K562 (cell line): ENCODE measurements at regions not wholly inside any gene's neighbourhood (a gene's known extent, or its start where the extent isn't known, plus 50 kb on each side); places are given as distances from the start of the nearest gene placed in this dataset.

Source experiments
- ATAC-seq: fragments of 200-7000 bp; cut with Tn5 transposase; 3 replicates; pipeline ENCODE4 v1.9.1; 2020; ENCODE audit warnings: moderate library complexity
- BruUV-seq: library from RNA; stranded (reverse); fragments of 400-500 nt; replicated peaks from 2 replicates; lab custom pipeline; 2021; lab: Mats Ljungman, UMichigan
- CTCF ChIA-PET: fragments of 300-600 bp; formaldehyde crosslinking; extraction: SDS; loops from one replicate; lab custom pipeline; 2021; ENCODE audit warnings: low intra/inter-chr PET ratio; lab: Yijun Ruan, JAX
- POLR2A ChIA-PET: fragments of 300-600, 350-650 bp; sonication (Branson Sonifier 250); formaldehyde crosslinking; extraction: SDS; loops from one replicate; lab custom pipeline; 2021; ENCODE audit warnings: antibody characterized with exemption, inconsistent platforms; lab: Yijun Ruan, JAX
- DNase-seq, 4 experiments: peaks; one replicate each; pipeline versions ENCODE4 v3.0.0 to v3.0.0-alpha.2; 2011 to 2018; ENCODE audit warnings: low spot score in 3 of 4, mixed read lengths in 3 of 4; ENCODE audit errors: extremely low read depth in 1 of 4
- FAIRE-seq: peaks from 2 replicates; lab custom pipeline; 2011; peaks lifted over from hg19 to GRCh38; lab: Jason Lieb, UNC
- H2AFZ ChIP-seq: 2 replicates; pipeline ENCODE4 v1.6.0; 2011; ENCODE audit warnings: low read depth, low read length, control low read depth, inconsistent platforms
- H3K27ac ChIP-seq: fragments of 200-600 bp; 3 replicates; pipeline ENCODE4 v1.8.0; 2011; ENCODE audit warnings: low read depth, mild to moderate bottlenecking, control low read depth, inconsistent platforms, low read length, moderate library complexity, mixed read lengths; ENCODE audit errors: extremely low read depth
- H3K27me3 ChIP-seq, 2 experiments: fragments of 300-600 bp in 1 of 2; 2 replicates in 1 of 2; 3 replicates in 1 of 2; pipeline versions ENCODE4 v1.6.0 to v1.8.0; 2011; ENCODE audit warnings: inconsistent platforms in 2 of 2, low read length in 2 of 2, mild to moderate bottlenecking in 1 of 2, mixed read lengths in 1 of 2, moderate library complexity in 1 of 2; ENCODE audit not compliant: control insufficient read depth in 2 of 2, insufficient read depth in 2 of 2
- H3K36me3 ChIP-seq: fragments of 300-600 bp; 3 replicates; pipeline ENCODE4 v1.8.0; 2011; ENCODE audit warnings: mild to moderate bottlenecking, low read length, inconsistent platforms; ENCODE audit not compliant: control insufficient read depth, insufficient read depth
- H3K4me1 ChIP-seq, 2 experiments: fragments of 200-600 bp in 1 of 2; replicated peaks in 1 of 2; 2 replicates in 1 of 2; 3 replicates in 1 of 2; pipeline versions ENCODE4 v1.5.1 to v1.8.0; 2011; ENCODE audit warnings: inconsistent platforms in 2 of 2, low read length in 2 of 2, mild to moderate bottlenecking in 1 of 2, mixed read lengths in 1 of 2, moderate library complexity in 1 of 2; ENCODE audit not compliant: control insufficient read depth in 2 of 2, insufficient read depth in 2 of 2
- H3K4me2 ChIP-seq: 2 replicates; pipeline ENCODE4 v1.6.1; 2011; ENCODE audit warnings: low read length, control low read depth, inconsistent platforms, mixed read lengths; ENCODE audit not compliant: insufficient read depth
- H3K4me3 ChIP-seq: fragments of 200-600 bp; sonication (generic), shearing (Covaris generic); 2 replicates; pipeline ENCODE4 v1.5.1; 2016; ENCODE audit warnings: control low read depth, inconsistent platforms
- H3K79me2 ChIP-seq: fragments of 200-600 bp; 3 replicates; pipeline ENCODE4 v1.8.0; 2011; ENCODE audit warnings: low read length, inconsistent platforms; ENCODE audit not compliant: control insufficient read depth, insufficient read depth
- H3K9ac ChIP-seq, 2 experiments: 2 replicates each; pipeline versions ENCODE4 v1.6.0 to v1.6.1; 2011; ENCODE audit warnings: low read depth in 2 of 2, low read length in 2 of 2, control low read depth in 1 of 2, inconsistent platforms in 1 of 2, mild to moderate bottlenecking in 1 of 2, mixed read lengths in 1 of 2; ENCODE audit not compliant: insufficient read depth in 1 of 2
- H3K9me1 ChIP-seq: one replicate; pipeline ENCODE4 v1.6.0; 2011; ENCODE audit warnings: inconsistent platforms, mild to moderate bottlenecking, low read length, moderate library complexity; ENCODE audit not compliant: control insufficient read depth, insufficient read depth
- H3K9me3 ChIP-seq: replicated peaks from 2 replicates; pipeline ENCODE4 v1.5.1; 2011; ENCODE audit warnings: low read depth, low read length, inconsistent platforms; ENCODE audit not compliant: control insufficient read depth, insufficient read depth
- H4K20me1 ChIP-seq: replicated peaks from 2 replicates; pipeline ENCODE4 v1.6.1; 2011; ENCODE audit warnings: low read length, inconsistent platforms, mixed read lengths; ENCODE audit not compliant: control insufficient read depth, insufficient read depth
- BDP1 ChIP-seq: IDR thresholded peaks from 3 replicates; pipeline ENCODE4 v1.6.1; 2011; ENCODE audit not compliant: insufficient read length, insufficient read depth
- CHAMP1 ChIP-seq: fragments of 450-650 bp; IDR thresholded peaks from 2 replicates; pipeline ENCODE4 v1.6.1; 2016; ENCODE audit warnings: mild to moderate bottlenecking
- CHD4 ChIP-seq: fragments of 200-600 bp; sonication (generic); IDR thresholded peaks from 3 replicates; pipeline ENCODE4 v1.6.1; 2012; ENCODE audit warnings: low read depth, mild to moderate bottlenecking, mixed read lengths, low read length, inconsistent platforms; ENCODE audit not compliant: insufficient read depth, insufficient replicate concordance, poor library complexity, severe bottlenecking
- GABPB1 ChIP-seq: sonication (generic); formaldehyde crosslinking; IDR thresholded peaks from 2 replicates; pipeline ENCODE4 v1.8.0; 2022; ENCODE audit warnings: mild to moderate bottlenecking, missing genetic modification reagents
- HCFC1 ChIP-seq: IDR thresholded peaks from 2 replicates; pipeline ENCODE4 v1.6.1; 2012; ENCODE audit warnings: low read depth, low read length, improper control_type of control experiment
- MAFF ChIP-seq: IDR thresholded peaks from 2 replicates; pipeline ENCODE4 v1.6.1; 2012; ENCODE audit warnings: low read length, improper control_type of control experiment
- MAZ ChIP-seq, 2 experiments: fragments of 450-650 bp in 1 of 2; sonication (generic) in 1 of 2; formaldehyde crosslinking; IDR thresholded peaks in 1 of 2; conservative IDR thresholded peaks in 1 of 2; 2 replicates each; pipeline versions ENCODE4 v1.4.0 to v1.5.0; 2020; ENCODE audit warnings: mild to moderate bottlenecking in 1 of 2, missing genetic modification reagents in 1 of 2
- NCOA6 ChIP-seq: fragments of 450-650 bp; IDR thresholded peaks from 2 replicates; pipeline ENCODE4 v1.6.1; 2017; ENCODE audit warnings: mild to moderate bottlenecking
- POLR2A ChIP-seq: fragments of 450-650 bp; conservative IDR thresholded peaks from 2 replicates; pipeline ENCODE4 v1.6.1; 2016
- POLR2AphosphoS2 ChIP-seq: IDR thresholded peaks from 2 replicates; pipeline ENCODE4 v1.6.1; 2012; ENCODE audit warnings: low read length, improper control_type of control experiment
- PREB ChIP-seq: sonication (generic); formaldehyde crosslinking; IDR thresholded peaks from 2 replicates; pipeline ENCODE4 v1.8.1; 2023; ENCODE audit warnings: mild to moderate bottlenecking, missing genetic modification reagents
- SMARCA5 ChIP-seq: fragments of 450-650 bp; IDR thresholded peaks from 2 replicates; pipeline ENCODE4 v1.6.1; 2016
- SREBF1 ChIP-seq: fragments of 150-350 bp; IDR thresholded peaks from 2 replicates; pipeline ENCODE4 v1.6.1; 2014; ENCODE audit warnings: antibody characterized with exemption, low read depth, low read length, borderline replicate concordance
- ZNF384 ChIP-seq: IDR thresholded peaks from 2 replicates; pipeline ENCODE4 v1.6.1; 2012; ENCODE audit warnings: low read depth, low read length, improper control_type of control experiment
- ZNF766 ChIP-seq: fragments of 200-800 bp; sonication (Bioruptor generic); conservative IDR thresholded peaks from 2 replicates; pipeline ENCODE4 v1.6.1; 2016; ENCODE audit warnings: missing genetic modification characterization, missing compliant biosample characterization
- WGBS: fragments of 100-300 bp; shearing (Covaris generic); methylation state at CpG from one replicate; pipeline ENCODE4 v1.1.6; 2016; ENCODE audit warnings: low coverage, mixed read lengths; ENCODE audit not compliant: insufficient coverage; ENCODE audit errors: missing lambda C conversion rate; 5-methylcytosine and 5-hydroxymethylcytosine counted together
- in situ Hi-C: fragments of 300-500 bp; cut with MboI; formaldehyde crosslinking; loops from 4 replicates; pipeline ENCODE4 v1.15.0; 2018; ENCODE audit warnings: inconsistent platforms, mixed read lengths
- intact Hi-C: fragments of 100-400 bp; cut with micrococcal nuclease; formaldehyde crosslinking; loops from 2 replicates; pipeline ENCODE4 v1.14.2; 2022
- TF ChIP-seq, protein P1 (sequence below): IDR thresholded peaks from 3 replicates; pipeline ENCODE4 v1.6.1; 2011; ENCODE audit warnings: borderline replicate concordance, mild to moderate bottlenecking, moderate library complexity; ENCODE audit not compliant: insufficient read length; ENCODE audit errors: extremely low read depth

GRCh38 chr10:94077042-94077441 lies 83.3 kb downstream of the PLCE1 start:
- no peak overlapping the region for H2AFZ ChIP-seq
- H3K36me3 ChIP-seq: no peaks in the 10 kb centered on the region
- ATAC-seq (no peak), FAIRE-seq (no peak), DNase-seq (no peak)
- H3K4me2 ChIP-seq: no peak overlapping the region
- no peaks in the 10 kb centered on the region for H3K9me3 ChIP-seq
- TF ChIP-seq MAFF (no peak), NCOA6 (no peak), HCFC1 (no peak), SMARCA5 (no peak), GABPB1 (CRISPR knock-in tag) (no peak), SREBF1 (no peak), BDP1 (no peak), CHD4 (no peak), ZNF384 (no peak), ZNF766 (no peak), CHAMP1 (no peak), MAZ (CRISPR knock-in tag; conservative IDR thresholded peaks at IDR 0.05 in 1 of 2, IDR thresholded peaks at IDR 0.05 in 1 of 2) (no peak), POLR2AphosphoS2 (no peak), PREB (CRISPR knock-in tag) (no peak), POLR2A (no peak)
- TF ChIP-seq, protein P1, sequence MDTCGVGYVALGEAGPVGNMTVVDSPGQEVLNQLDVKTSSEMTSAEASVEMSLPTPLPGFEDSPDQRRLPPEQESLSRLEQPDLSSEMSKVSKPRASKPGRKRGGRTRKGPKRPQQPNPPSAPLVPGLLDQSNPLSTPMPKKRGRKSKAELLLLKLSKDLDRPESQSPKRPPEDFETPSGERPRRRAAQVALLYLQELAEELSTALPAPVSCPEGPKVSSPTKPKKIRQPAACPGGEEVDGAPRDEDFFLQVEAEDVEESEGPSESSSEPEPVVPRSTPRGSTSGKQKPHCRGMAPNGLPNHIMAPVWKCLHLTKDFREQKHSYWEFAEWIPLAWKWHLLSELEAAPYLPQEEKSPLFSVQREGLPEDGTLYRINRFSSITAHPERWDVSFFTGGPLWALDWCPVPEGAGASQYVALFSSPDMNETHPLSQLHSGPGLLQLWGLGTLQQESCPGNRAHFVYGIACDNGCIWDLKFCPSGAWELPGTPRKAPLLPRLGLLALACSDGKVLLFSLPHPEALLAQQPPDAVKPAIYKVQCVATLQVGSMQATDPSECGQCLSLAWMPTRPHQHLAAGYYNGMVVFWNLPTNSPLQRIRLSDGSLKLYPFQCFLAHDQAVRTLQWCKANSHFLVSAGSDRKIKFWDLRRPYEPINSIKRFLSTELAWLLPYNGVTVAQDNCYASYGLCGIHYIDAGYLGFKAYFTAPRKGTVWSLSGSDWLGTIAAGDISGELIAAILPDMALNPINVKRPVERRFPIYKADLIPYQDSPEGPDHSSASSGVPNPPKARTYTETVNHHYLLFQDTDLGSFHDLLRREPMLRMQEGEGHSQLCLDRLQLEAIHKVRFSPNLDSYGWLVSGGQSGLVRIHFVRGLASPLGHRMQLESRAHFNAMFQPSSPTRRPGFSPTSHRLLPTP: no peak
- H3K27ac ChIP-seq: no peak overlapping the region
- no peaks in the 10 kb centered on the region for H3K27me3 ChIP-seq
- no peaks in the 10 kb centered on the region for H3K4me1 ChIP-seq
- in situ Hi-C loops (no loop called here), intact Hi-C loops (no loop called here)
- CTCF ChIA-PET: no interaction called here
- H3K9me1 ChIP-seq: no peaks in the 10 kb centered on the region
- WGBS: 0% methylated on average over 4 of the region's 4 CpGs
- POLR2A ChIA-PET: no interaction called here
- H3K9ac ChIP-seq: no peak overlapping the region
- BruUV-seq: no TSS peak
- no peaks in the 10 kb centered on the region for H3K79me2 ChIP-seq
- H4K20me1 ChIP-seq: no peaks in the 10 kb centered on the region
- H3K4me3 ChIP-seq: no peak overlapping the region
